Stimulated activated CD4-positive, alpha-beta T cell treated with anti-CD3 and anti-CD28 coated beads, TNF-alpha, amount 100 ng/mL, for 48 hours (primary cell): ENCODE measurements at regions not wholly inside any gene's neighbourhood (a gene's known extent, or its start where the extent isn't known, plus 50 kb on each side); places are given as distances from the start of the nearest gene placed in this dataset.

Experiments used
- DNase-seq, 3 donors: peaks; one replicate each; pipeline ENCODE4 v3.0.0-alpha.2; 2020; ENCODE audit warnings: low read depth in 3 of 3

DNA sequence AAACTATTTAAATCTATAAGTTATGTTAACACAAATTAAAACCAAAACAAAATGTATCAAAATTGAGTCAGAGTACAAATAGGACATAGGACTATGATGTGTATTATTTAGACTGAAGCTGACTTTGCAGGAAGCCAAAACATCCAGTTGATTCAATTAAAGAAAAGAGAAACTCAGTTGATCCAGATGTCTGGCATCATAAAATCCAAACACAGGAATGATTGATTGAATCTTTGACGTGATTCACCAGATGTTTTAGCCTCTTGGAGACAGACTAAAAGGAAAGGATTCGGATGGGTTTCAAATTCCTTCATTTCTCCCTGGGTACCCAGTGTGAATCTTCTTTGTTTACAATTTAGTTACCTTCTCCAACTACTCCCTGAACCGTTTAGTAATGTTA is 272.9 kb downstream of the IRS1 start:
- no peak for DNase-seq

DNA sequence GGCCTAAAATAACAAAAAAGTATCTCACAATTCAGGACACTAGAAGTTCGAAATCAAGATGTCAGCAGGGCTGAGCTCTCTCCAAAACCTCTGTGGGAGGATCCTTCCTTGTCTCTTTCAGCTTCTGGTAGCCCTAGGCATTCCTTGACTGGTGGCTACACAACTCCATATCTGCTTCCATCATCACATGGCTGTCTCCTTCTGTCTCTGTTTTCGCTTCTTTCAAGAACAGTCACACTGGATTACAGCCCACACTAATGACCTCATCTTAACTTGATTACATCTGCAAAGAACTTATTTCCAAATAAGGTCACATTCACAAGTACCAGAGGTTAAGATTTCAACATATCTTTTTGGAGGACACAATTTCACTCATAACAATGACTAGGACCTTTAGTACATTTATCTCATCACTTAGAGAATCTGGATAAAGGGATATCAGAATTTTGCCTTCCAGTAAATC is 275.2 kb downstream of the IRS1 start:
- no peak for DNase-seq

DNA sequence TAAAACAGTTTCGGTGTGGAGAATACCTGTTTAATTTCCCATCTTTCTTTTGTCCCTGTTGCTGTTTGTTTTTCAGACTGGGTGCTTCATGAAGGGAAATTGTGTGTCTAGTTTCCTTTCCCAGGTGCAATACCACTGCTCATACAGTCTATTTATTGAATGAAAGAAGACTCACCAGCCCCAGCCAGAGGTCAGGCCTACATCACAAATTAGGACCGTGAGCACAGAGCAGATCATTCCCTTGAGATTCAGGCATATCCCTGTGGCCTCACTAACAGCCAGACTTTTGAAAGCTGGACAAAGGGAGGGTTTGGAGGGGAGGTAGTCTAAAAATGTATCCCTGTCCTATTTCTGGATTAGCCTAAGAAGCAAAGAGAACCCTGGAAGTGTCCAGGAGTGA is 278.9 kb downstream of the IRS1 start:
- DNase-seq, result no peak

DNA sequence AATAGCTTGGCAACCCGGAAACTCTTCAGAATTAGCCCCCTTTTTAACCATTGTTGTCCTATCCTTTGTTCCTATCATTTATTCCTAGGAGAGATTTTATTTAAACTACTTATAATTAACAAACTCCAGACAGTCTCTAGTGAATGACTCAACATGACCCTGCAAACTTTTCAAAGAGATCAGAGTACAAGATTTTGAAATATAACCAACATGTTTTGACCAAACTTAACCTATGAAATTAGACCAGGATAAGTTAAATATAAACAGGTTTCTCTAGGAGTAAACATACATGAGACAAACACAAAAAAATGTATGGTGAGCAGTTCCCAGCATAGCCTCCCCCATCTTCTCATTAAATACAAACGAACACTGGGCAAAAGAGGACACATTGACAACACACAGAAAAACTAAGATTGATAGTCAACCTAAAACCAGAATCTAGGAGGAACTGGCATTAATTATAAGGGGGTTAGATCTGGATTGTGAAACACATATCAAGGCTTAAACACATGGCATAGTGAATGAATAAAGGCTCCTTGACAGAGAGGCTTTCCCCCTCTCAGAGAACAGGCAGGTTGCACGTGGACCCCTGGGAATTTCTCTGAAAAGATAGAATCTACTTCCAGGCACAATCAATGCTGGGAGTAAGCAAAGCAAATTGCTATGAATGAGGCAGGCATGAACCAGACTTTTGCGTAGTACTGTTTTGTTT is 284.1 kb downstream of the IRS1 start:
- no peak for DNase-seq

DNA sequence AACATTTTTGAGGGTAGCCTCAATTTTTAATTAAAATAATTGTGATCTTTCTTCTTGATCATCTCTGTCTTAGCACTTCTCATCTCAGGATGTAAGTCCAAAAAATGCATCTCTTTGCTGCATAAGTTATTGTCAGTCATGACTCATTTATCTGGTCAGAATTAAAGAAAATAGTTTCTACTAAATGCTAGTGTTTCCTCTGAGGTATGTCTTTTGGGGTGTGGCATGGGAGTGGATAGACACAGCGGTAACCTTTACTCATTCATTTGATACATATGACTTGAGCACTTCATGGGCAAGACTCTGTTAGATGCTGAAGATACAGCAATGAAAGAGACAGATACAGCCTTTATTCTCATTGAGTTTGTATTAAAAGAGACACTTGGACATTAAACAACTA is 284.7 kb downstream of the IRS1 start:
- no peak for DNase-seq

DNA sequence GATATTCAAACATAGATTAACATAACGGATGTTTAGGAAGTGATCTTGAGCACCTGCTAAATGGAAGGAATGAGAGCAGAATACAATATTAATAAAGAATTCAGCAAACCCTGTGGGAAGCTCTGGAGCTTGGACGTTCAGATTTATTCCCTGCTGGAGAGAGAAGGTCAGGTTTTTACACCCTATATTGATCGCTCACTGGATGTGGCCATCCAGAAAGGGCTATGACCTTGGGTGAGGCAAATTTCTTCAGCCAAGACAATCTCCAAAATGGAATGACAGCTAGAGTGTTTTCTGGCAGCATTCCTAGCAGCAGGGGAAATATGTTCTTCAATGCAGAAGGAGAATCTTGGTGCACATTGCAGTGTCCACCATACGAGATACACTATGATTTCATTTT is 288.3 kb downstream of the IRS1 start:
- DNase-seq, result no peak

DNA sequence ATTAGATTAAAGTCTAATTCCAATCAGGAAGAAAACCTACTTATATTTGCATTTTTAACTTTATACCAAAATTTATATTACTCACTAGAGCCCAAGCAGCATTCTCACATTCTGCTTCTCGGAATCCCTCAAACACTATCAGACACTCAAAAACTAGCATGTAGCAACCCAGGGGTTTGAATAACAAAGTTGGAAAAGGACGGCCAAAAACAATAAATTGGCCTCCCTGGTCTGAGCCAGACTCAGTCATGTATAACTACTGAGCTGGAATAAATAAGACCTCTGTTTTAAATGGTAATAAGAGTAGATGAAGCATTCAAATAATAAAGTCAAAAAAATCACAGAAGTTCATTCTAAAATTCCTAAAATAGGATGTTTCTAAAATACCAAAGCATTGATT is 290.9 kb downstream of the IRS1 start:
- no peak for DNase-seq

DNA sequence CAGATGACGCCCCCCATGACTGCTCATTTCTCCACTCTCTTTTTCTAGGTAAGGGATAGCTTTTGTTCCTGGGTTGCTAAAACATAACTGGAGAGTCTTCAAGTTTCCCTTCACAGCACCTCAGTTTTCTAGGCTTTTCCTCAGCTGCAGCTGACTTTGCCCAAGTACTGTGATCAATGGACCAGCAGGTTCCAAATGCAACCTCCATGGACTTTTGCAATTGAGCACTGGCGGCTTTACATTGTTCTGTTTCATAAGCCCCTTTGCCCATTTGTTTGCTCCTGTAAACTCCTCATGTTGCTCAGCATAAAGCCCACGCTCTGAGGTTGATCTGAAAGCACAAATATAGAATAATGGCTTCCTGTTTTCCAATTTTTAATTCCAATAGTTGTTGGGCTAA is 291.6 kb downstream of the IRS1 start:
- no peak for DNase-seq

DNA sequence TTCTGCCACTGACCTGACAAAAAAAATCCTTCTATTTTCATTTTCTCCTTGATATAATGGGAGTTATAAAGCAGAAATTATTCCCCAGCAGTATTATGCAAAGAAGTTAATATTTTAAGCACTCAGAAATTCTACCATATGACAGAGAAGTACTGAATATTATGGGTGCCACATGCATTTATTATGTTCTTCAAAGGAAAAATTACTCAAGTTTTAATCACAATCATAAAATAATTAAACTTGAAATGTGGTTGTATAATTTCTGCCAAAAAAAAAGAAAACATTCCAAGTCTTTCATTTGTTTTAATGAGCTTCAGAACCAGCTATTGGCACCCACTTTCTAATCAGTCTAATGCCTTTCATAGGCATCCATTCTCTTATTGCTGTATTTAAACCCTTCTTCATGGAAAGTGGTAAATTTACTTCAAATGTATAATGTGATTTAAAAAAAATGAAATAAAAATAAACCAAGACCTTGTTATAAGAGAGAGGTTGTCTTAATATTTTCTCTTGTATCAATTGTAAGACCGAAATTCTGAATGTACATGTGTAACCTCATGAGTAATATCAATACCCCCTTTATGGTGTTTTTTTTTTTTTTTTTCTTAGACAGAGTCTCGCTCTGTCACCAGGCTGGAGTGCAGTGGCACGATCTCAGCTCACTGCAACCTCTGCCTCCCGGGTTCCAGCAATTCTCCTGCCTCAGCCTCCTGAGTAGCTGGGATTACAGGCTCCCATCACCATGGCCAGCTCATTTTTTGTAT is 302.3 kb downstream of the IRS1 start:
- DNase-seq, result no peak

DNA sequence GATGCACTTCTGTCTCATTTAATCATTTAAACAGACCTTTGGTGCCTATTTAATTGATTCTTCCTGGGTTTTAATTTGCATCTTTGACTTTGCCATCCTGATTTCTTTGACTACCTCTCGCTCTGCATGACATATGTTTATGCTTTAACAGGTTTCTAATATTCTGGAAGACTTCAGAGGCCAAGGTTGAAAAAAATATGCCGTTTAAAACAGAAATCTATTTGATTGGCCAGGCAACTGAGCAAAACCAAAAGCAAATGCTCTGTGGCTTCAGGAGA is 303.4 kb downstream of the IRS1 start:
- DNase-seq, result no peak

DNA sequence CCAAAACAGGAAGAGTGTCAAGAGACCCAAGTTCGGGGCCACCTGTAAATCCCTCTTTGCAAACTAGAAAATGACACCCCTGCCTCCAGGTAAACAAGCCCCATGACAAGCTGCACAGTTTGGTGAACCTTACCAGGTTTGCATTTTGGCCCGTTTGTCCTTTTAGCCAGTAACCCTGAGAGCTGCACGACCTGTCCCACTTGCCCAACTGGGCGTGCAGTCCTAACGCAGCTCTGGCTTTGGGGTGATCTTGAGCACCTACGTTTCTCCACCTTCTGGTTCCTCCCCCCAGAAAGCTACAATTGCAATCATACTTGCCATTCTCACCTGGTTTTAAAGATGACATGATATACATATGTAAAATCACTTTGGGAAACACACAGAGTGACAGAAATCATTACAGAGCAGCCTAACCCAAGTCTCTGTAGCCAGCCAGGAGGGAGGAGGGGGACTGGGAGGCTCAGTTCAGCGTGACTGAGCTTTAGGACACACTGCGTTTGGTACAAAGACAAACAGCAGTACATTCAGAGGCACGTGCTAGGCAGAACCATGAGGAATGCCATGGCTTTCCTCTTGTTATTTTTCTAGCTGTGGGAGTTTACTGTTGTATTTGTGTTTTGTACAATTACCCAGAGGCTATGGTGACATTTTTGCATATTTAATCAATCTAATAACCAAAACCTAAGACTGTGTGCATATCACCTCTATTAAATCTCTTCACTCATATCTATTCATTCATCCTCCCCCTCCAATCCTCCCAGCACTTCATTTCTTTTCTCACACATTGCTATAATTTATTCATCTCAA is 304.0 kb downstream of the IRS1 start:
- no peak for DNase-seq

DNA sequence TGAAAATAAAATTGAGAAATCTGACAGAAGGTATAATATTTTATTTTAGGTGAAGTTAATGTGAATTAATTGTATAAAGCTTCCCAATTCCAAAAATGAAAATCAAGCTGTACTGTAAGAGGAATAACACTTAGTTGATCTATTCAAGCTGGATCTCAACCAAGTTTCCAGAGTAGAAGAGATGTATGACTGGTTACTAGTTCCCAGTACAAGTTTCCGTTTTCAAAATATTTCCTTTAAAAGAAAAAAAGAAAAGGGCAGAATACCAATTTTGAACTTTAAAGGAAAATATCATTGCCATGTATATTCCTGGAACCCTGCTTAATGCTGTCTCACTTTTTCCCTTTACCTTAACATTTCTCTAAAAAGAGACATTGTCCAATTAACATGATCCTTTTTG is 308.5 kb downstream of the IRS1 start:
- DNase-seq, result no peak

DNA sequence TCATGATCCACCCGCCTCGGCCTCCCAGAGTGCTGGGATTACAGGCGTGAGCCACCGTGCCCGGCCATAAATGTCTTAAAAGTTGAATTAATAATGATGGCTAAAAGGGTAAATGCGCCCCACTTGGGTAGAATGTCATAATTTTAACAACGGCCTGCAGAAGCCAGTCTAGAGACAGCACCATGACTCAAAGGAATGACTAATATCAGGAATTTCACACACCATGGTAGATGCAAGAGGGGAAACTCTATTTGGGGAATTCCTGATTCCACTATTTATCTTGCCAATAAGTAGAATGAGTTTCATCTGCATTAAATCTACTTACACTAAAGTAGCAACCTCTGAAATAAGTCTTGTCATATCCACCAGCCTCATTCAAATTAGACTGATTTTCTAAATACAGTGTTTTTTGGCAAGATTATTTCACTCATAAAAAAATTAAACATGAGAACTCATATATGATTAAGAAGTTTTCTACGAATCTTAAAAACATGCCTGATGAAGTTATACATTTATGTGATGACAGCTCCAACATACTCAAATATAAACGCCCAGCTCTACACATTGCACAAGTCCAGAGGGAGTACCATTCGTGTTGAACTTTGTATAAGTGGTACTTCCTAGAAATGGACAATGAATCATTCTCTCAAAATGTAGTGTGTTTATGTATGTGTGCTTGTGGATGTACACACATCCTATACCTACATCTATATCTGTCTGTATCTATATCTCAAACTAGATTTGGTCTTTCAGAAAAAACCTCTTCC is 309.7 kb downstream of the IRS1 start:
- no peak for DNase-seq

DNA sequence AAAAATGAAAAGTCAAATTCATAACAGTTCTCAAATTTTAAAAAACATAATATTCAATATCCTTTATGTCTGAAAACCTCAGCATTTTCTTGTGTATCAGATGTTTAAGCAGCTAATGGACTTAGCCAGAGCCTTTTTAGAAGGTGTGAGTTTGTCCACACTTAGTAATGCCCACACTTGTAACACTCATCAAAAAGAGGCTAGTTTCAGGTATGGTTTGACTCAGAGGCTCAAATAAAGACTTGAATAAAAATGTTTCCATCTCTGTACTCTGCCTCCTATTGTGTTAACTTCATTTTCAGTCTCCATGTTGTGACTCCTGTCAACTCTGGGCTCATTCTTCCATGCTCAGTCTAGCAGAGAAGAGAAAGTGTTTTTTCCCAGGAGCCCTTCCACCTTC is 311.6 kb downstream of the IRS1 start:
- DNase-seq, result no peak

DNA sequence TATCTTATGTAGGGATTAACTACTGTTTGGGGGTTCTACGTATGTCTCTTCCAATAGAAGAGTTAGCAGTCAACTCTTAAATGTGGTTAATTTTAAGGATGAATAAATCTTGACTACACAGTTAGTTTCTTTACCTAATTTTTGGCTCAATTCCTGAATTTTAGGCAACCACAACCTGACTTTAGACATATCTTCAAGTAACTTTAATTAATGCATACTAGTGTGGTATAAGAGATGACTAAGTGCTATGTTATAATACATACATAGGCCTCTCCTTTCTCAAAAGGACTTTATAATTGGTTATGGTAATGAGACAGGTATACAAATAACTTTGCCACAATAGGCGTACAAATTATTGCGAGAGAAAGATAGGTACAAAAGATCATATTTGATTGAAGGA is 312.0 kb downstream of the IRS1 start:
- DNase-seq, result no peak

DNA sequence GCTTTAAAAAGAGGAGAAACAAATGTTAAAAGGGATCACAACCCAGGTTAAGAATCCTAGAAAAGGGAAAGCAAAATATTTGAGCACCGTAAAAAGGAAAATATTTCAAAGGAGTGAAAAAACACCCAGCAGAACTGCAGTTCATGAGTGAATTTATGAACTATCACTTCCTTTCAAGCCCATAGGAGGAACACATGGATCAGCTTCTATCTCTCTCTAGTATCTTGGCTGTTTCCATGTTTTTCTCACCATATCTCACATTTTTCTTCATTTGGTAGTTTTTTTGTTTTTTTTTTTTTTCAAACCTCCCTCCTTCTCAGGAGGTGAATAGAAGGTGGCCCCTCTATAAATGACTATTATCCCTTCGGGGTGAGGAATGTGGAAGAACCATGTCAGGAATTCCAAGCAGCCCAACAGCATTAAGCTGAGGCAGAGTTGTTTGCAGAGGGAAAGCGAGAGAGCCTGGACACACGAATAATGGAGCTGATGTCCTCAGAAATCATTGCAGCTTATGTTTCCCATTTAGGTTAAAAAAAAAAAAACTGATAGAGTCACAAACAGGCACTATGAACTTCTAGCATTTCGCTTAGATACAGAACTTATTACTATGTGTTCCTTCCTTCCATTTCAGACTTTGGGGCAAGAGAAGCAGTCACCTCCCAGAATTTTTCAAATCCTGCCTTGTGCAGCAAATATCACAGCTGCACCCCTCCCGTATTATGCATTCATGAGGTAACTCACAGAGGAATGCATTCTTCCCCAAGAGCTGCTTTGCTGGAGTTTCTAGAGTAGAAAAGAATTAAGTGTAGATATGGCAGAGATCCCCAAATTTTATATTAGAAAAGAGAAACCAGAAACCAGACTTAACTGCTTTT is 315.6 kb downstream of the IRS1 start:
- no peak for DNase-seq

DNA sequence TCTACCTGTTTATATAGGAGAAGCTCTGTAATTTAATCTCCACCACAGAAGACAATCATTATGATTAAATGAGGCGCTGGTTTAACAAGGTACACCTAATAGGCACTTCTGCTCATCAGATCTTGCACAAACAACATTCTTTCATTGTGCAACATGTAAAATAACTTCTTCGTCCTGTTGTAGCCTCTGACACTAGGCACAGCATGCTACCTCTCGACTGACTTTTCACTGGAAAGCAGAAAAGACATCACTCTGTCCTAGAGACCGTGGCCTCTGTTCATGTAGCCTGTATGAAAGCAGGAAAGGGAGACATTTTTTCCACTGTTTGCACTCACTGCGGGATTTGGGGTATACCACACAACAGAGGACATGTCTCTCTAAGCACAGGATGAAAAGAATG is 316.5 kb downstream of the IRS1 start:
- DNase-seq, result no peak

DNA sequence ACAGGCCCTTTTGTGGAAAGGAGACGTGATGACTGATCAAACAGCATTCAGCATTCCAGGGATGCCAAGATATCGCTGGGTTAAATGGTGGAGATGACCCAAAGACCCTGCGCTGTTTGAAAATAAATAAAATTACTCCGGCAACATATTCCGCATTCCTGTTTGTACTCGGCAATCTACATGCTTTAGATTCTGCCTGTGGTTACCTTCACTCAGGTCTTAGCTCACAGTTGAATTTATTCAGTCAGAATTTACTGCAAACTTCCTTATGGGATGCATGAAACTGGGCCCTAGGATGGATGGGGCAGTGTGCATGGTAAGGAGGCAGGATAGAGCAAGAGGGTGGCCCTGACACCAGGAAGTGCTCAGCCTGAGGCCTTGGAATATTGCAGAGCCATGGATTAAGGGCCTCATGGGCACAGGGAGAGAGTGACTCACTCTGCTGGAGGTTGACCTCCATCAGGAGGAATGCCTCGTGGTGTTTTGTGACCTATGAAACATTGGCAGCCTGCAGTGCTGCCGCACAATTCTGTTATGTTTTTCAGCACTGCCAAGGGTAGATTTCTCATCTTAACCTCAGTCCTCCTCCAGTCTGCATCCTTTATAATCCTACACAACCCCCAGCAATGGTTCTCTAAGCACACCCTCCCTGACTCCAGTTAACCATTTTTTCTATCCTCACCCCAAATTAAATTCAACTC is 321.4 kb downstream of the IRS1 start:
- no peak for DNase-seq

DNA sequence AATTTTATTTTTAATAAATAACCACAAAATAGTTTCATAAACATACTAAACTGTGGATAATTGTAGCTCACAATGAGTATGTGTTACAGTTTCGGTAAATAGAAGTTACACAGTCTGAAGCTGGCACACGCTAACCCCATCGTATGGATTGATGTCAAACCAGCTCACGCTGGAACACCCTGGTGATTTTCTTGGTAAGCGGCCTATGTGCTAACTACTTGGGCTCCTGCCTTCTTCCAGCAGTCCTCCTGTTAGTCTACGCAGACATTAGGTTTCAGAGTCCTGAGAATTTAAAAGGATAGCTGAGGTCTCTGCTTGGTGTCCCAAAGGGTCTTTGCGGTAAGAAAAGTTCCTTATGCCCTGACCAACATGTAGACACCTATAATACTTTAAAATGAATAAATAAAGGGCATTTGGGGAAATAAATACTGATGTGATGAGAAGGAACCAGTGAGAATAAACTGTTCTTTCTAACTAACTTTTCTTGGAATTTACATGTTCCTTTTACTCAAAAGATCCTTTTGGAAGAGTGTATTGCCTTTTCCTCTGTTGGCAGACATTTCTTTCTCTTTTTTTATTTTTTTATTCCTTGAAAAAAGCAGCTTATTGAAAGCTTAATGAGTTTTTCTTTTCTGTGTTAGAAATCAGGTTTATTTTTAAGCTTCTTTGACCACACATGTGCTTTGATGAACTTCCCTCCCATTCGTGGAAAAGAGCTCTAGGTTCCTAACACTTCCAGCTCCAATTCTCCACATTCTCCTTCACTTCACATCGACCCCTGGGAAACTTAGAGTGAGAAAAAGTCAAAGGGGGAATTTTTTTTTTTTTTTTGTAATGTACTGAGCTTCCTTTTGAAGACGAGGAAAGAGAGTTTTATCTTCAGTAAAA is 322.2 kb downstream of the IRS1 start:
- no peak for DNase-seq

DNA sequence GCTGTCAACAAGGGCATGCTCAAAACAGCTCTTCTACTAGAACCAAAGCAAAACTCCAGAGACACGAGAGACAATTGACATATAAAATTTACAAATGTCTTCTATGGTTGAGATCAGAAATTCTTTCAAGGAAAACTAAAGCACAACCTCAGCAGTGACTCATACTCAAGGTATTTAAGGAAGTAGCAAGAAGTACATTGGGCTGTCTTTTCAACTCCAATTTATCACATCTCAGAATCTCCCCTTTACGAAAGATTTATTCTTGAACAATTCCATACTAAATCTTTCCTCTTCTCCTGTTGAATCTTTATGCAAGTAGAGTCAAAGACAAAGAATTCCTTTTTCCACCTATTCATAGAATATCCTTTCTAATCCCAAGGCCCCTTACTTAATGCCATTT is 324.0 kb downstream of the IRS1 start:
- DNase-seq, result no peak
